Stromal cell of bone marrow (primary cell): ENCODE measurements at regions not wholly inside any gene's neighbourhood (a gene's known extent, or its start where the extent isn't known, plus 50 kb on each side); places are given as distances from the start of the nearest gene placed in this dataset.
"Not testable (repeated sequence)": the region's sequence is repeated elsewhere in the genome, so short reads cannot be mapped to it uniquely, and the experiment has no call there.

Source experiments
- DNase-seq: peaks from one replicate; pipeline ENCODE4 v3.0.0-alpha.2; 2012; ENCODE audit warnings: low read depth

- peak; percentile 78 for DNase-seq
Measured at GRCh38 chr12:90211017-90211416, 502.4 kb upstream of the ATP2B1 start.

GRCh38 chr12:90209029-90209428 is 500.4 kb upstream of the ATP2B1 start:
- no peak for DNase-seq

- not testable (repeated sequence) for DNase-seq
Measured at GRCh38 chr12:90208379-90208778, 499.7 kb upstream of the ATP2B1 start.

- DNase-seq = no peak
Measured at GRCh38 chr12:90207799-90208198, 499.2 kb upstream of the ATP2B1 start.

GRCh38 chr12:90205165-90205564 is 496.5 kb upstream of the ATP2B1 start:
- DNase-seq = no peak

- no peak for DNase-seq
Measured at GRCh38 chr12:90203556-90203955, 494.9 kb upstream of the ATP2B1 start.

GRCh38 chr12:90199006-90199405 is 490.4 kb upstream of the ATP2B1 start:
- no peak for DNase-seq

GRCh38 chr12:90193500-90193899 is 484.9 kb upstream of the ATP2B1 start:
- DNase-seq = no peak

- DNase-seq = no peak
Measured at GRCh38 chr12:90188857-90189256, 480.2 kb upstream of the ATP2B1 start.

- no peak for DNase-seq
Measured at GRCh38 chr12:90183201-90183600, 474.6 kb upstream of the ATP2B1 start.

- no peak for DNase-seq
Measured at GRCh38 chr12:90181216-90181615, 472.6 kb upstream of the ATP2B1 start.

- no peak for DNase-seq
Measured at GRCh38 chr12:90174956-90175355, 466.3 kb upstream of the ATP2B1 start.

GRCh38 chr12:90174198-90174510 is 465.5 kb upstream of the ATP2B1 start:
- no peak for DNase-seq

GRCh38 chr12:90173499-90174197 is 465.0 kb upstream of the ATP2B1 start:
- no peak for DNase-seq

GRCh38 chr12:90172524-90172923 is 463.9 kb upstream of the ATP2B1 start:
- DNase-seq = no peak

GRCh38 chr12:90170740-90171139 is 462.1 kb upstream of the ATP2B1 start:
- no peak for DNase-seq

GRCh38 chr12:90167518-90168208 is 459.0 kb upstream of the ATP2B1 start:
- no peak for DNase-seq

GRCh38 chr12:90166671-90167070 is 458.0 kb upstream of the ATP2B1 start:
- DNase-seq = no peak

- no peak for DNase-seq
Measured at GRCh38 chr12:90166012-90166411, 457.4 kb upstream of the ATP2B1 start.

- no peak for DNase-seq
Measured at GRCh38 chr12:90163975-90164374, 455.3 kb upstream of the ATP2B1 start.

GRCh38 chr12:90153827-90154226 is 445.2 kb upstream of the ATP2B1 start:
- DNase-seq = no peak

GRCh38 chr12:90152897-90153624 is 444.4 kb upstream of the ATP2B1 start:
- DNase-seq = no peak

GRCh38 chr12:90151491-90152015 is 442.9 kb upstream of the ATP2B1 start:
- no peak for DNase-seq
